B cell (primary cell): ENCODE measurements at regions not wholly inside any gene's neighbourhood (a gene's known extent, or its start where the extent isn't known, plus 50 kb on each side); places are given as distances from the start of the nearest gene placed in this dataset.
"Not testable (repeated sequence)": the region's sequence is repeated elsewhere in the genome, so short reads cannot be mapped to it uniquely, and the experiment has no call there.

Source experiments
- EZH2 ChIP-seq: IDR thresholded peaks from 2 replicates; pipeline ENCODE4 v1.6.1; 2012; ENCODE audit warnings: borderline replicate concordance, low read depth, mild to moderate bottlenecking, moderate library complexity, low read length; ENCODE audit not compliant: insufficient read depth, poor library complexity, severe bottlenecking
- TF ChIP-seq, protein P1 (sequence below): fragments of 200-600 bp; IDR thresholded peaks from one replicate; pipeline ENCODE4 v1.8.0; 2022; ENCODE audit warnings: antibody characterized with exemption, mild to moderate bottlenecking

DNA sequence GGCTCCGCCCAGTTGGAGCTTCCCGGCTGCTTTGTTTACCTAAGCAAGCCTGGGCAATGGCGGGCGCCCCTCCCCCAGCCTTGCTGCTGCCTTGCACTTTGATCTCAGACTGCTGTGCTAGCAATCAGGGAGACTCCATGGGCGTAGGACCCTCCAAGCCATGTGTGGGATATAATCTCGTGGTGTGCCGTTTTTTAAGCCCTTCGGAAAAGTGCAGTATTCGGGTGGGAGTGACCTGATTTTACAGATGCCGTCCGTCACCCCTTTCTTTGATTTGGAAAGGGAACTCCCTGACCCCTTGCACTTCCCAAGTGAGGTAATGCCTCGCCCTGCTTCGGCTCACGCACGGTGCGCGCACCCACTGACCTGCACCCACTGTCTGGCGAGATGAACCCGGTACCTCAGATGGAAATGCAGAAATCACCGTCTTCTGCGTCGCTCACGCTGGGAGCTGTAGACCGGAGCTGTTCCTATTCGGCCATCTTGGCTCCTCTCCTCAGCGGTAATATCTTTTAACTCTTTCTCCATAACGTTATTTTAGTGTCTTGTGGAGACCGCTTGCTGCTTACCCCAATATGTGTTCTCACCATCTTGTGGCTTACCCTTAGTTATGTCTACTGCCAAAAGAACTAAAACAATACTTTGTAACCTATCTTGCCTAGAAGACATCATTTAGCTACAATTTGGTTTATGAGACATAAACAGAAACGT is 328.7 kb upstream of the EPHA5 start:
- TF ChIP-seq, protein P1, sequence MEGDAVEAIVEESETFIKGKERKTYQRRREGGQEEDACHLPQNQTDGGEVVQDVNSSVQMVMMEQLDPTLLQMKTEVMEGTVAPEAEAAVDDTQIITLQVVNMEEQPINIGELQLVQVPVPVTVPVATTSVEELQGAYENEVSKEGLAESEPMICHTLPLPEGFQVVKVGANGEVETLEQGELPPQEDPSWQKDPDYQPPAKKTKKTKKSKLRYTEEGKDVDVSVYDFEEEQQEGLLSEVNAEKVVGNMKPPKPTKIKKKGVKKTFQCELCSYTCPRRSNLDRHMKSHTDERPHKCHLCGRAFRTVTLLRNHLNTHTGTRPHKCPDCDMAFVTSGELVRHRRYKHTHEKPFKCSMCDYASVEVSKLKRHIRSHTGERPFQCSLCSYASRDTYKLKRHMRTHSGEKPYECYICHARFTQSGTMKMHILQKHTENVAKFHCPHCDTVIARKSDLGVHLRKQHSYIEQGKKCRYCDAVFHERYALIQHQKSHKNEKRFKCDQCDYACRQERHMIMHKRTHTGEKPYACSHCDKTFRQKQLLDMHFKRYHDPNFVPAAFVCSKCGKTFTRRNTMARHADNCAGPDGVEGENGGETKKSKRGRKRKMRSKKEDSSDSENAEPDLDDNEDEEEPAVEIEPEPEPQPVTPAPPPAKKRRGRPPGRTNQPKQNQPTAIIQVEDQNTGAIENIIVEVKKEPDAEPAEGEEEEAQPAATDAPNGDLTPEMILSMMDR, result not testable (repeated sequence)
- not testable (repeated sequence) for TF ChIP-seq EZH2
